ENCODE measurements at regions not wholly inside any gene's neighbourhood (a gene's known extent, or its start where the extent isn't known, plus 50 kb on each side); places are given as distances from the start of the nearest gene placed in this dataset.

DNA sequence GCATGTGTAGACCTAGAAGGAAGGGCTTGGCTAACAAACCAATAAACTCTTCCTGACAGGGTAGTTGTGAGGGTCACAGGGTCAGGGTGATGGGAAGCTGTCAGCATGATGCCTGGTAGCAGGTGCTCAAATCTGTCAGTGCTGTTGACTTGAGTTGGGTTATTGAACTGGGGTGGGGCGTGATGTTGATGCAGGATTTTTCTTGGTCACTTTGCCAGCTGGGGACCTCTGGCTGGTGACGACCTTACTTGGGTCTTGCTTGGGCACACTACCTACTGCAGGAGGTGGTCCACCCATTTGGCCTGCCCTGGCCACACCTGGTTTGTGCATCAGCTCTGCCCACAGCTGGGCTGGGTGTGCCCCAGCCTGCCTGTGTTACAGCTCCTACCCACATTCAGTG, 624.4 kb downstream of the PTPRU start:
- H4K20me1 ChIP-seq (ENCODE audit: control insufficient read depth, insufficient read depth, low read depth, low read length), result no peaks in the 10 kb centered on the region
- H3K9me2 ChIP-seq (replicated peaks; ENCODE audit: control insufficient read depth, low read length), result no peaks in the 10 kb centered on the region
- no peaks in the 10 kb centered on the region for H3F3A ChIP-seq (ENCODE audit: control insufficient read depth, insufficient read depth)
- TF ChIP-seq EZH2phosphoT487 (IDR thresholded peaks at IDR 0.05; ENCODE audit: borderline replicate concordance, low read length), result no peak
- TF ChIP-seq, protein P1, sequence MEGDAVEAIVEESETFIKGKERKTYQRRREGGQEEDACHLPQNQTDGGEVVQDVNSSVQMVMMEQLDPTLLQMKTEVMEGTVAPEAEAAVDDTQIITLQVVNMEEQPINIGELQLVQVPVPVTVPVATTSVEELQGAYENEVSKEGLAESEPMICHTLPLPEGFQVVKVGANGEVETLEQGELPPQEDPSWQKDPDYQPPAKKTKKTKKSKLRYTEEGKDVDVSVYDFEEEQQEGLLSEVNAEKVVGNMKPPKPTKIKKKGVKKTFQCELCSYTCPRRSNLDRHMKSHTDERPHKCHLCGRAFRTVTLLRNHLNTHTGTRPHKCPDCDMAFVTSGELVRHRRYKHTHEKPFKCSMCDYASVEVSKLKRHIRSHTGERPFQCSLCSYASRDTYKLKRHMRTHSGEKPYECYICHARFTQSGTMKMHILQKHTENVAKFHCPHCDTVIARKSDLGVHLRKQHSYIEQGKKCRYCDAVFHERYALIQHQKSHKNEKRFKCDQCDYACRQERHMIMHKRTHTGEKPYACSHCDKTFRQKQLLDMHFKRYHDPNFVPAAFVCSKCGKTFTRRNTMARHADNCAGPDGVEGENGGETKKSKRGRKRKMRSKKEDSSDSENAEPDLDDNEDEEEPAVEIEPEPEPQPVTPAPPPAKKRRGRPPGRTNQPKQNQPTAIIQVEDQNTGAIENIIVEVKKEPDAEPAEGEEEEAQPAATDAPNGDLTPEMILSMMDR (IDR thresholded peaks at IDR 0.05; ENCODE audit: low read depth, low read length, poor library complexity, severe bottlenecking), result no peak
- H3K27me3 ChIP-seq (ENCODE audit: control insufficient read depth, low read length), result no peaks in the 10 kb centered on the region
- H3K4me3 ChIP-seq (ENCODE audit: low read length), result no peak overlapping the region
- H3K9me3 ChIP-seq (ENCODE audit: control insufficient read depth, insufficient read depth, low read length), result peaks cover 19% of the 10 kb centered on the region; the same call in 1 of the 2 replicates
- no peaks in the 10 kb centered on the region for H3K79me2 ChIP-seq (ENCODE audit: control insufficient read depth, low read length)
- no peak overlapping the region for H3K4me2 ChIP-seq (ENCODE audit: low read length)
- no peak overlapping the region for H3K27ac ChIP-seq (ENCODE audit: low read depth, low read length)
- H3K36me3 ChIP-seq (ENCODE audit: control insufficient read depth, low read length), result no peaks in the 10 kb centered on the region
- no peaks in the 10 kb centered on the region for H3K4me1 ChIP-seq (ENCODE audit: control insufficient read depth, low read length)

DNA sequence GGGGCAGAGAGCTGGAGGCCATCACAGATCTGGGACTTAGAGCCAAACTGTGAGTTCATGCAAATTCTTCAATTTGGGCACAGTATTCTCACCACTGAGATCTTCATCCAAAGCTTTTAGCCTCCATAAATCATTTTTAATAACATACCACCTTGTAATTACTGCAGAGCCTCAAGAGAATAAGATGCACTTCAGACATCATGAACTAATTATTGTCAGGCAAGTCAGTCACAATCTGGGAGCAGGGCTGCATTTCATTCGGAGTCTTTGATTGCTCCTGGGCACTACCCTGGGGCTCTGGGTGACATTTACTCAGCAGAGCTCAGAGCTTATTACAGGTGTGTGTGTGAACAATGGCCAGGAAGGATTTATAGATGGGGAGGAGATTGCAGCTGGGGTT, 623.7 kb downstream of the PTPRU start:
- H3K4me1 ChIP-seq (ENCODE audit: control insufficient read depth, low read length), result no peaks in the 10 kb centered on the region
- no peaks in the 10 kb centered on the region for H3K79me2 ChIP-seq (ENCODE audit: control insufficient read depth, low read length)
- no peak for TF ChIP-seq EZH2phosphoT487 (IDR thresholded peaks at IDR 0.05; ENCODE audit: borderline replicate concordance, low read length)
- TF ChIP-seq, protein P1 (IDR thresholded peaks at IDR 0.05; ENCODE audit: low read depth, low read length, poor library complexity, severe bottlenecking), result no peak

GRCh38 chr1:29859126-29859525, 622.8 kb downstream of the PTPRU start:
- Histone ChIP-seq H3K79me2 (ENCODE audit: control insufficient read depth, low read length) (no peaks in the 10 kb centered on the region), H3K9me2 (replicated peaks; ENCODE audit: control insufficient read depth, low read length) (no peaks in the 10 kb centered on the region), H3K4me1 (ENCODE audit: control insufficient read depth, low read length) (no peaks in the 10 kb centered on the region), H3K36me3 (ENCODE audit: control insufficient read depth, low read length) (no peaks in the 10 kb centered on the region), H3K27me3 (ENCODE audit: control insufficient read depth, low read length) (no peaks in the 10 kb centered on the region), H4K20me1 (ENCODE audit: control insufficient read depth, insufficient read depth, low read depth, low read length) (no peaks in the 10 kb centered on the region), H3K4me2 (ENCODE audit: low read length) (no peak overlapping the region), H3K9me3 (ENCODE audit: control insufficient read depth, insufficient read depth, low read length) (peaks cover 19% of the 10 kb centered on the region; the same call in 1 of the 2 replicates), H3K4me3 (ENCODE audit: low read length) (no peak overlapping the region), H3F3A (ENCODE audit: control insufficient read depth, insufficient read depth) (no peaks in the 10 kb centered on the region), H3K27ac (ENCODE audit: low read depth, low read length) (no peak overlapping the region)
- TF ChIP-seq EZH2phosphoT487 (IDR thresholded peaks at IDR 0.05; ENCODE audit: borderline replicate concordance, low read length), result no peak

More for the DNA sequence above, 623.7 kb downstream of the PTPRU start:
- Histone ChIP-seq H3K36me3 (ENCODE audit: control insufficient read depth, low read length) (no peaks in the 10 kb centered on the region), H3K4me2 (ENCODE audit: low read length) (no peak overlapping the region), H3K9me2 (replicated peaks; ENCODE audit: control insufficient read depth, low read length) (no peaks in the 10 kb centered on the region), H3K4me3 (ENCODE audit: low read length) (no peak overlapping the region), H3F3A (ENCODE audit: control insufficient read depth, insufficient read depth) (no peaks in the 10 kb centered on the region), H3K27me3 (ENCODE audit: control insufficient read depth, low read length) (no peaks in the 10 kb centered on the region), H4K20me1 (ENCODE audit: control insufficient read depth, insufficient read depth, low read depth, low read length) (no peaks in the 10 kb centered on the region), H3K9me3 (ENCODE audit: control insufficient read depth, insufficient read depth, low read length) (peaks cover 19% of the 10 kb centered on the region; the same call in 1 of the 2 replicates), H3K27ac (ENCODE audit: low read depth, low read length) (no peak overlapping the region)

DNA sequence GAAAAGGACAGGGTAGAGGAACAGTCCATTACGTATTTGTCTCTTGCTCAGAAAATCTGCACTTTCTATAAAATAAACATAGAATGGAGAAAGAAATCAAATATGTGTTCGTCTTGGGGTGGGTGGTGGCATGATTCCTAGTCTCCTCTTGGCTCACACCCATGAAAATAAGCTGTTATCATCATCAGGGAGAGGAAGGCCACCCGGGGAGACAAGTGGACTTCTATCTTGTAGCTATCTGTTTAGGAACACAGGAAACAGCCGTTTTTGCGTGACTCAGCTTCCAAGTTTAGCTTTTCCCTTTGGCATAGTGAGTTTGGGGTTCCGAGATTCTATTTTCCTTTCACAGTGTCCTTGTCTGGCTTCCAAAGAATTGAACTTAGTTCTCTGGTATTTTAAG, 622.3 kb downstream of the PTPRU start:
- no peaks in the 10 kb centered on the region for H3F3A ChIP-seq (ENCODE audit: control insufficient read depth, insufficient read depth)
- no peaks in the 10 kb centered on the region for H3K27me3 ChIP-seq (ENCODE audit: control insufficient read depth, low read length)
- no peaks in the 10 kb centered on the region for H3K9me2 ChIP-seq (replicated peaks; ENCODE audit: control insufficient read depth, low read length)
- H3K36me3 ChIP-seq (ENCODE audit: control insufficient read depth, low read length), result no peaks in the 10 kb centered on the region
- H3K27ac ChIP-seq (ENCODE audit: low read depth, low read length), result no peak overlapping the region
- no peak overlapping the region for H3K4me2 ChIP-seq (ENCODE audit: low read length)
- no peaks in the 10 kb centered on the region for H3K79me2 ChIP-seq (ENCODE audit: control insufficient read depth, low read length)
- H3K4me1 ChIP-seq (ENCODE audit: control insufficient read depth, low read length), result no peaks in the 10 kb centered on the region
- H3K9me3 ChIP-seq (ENCODE audit: control insufficient read depth, insufficient read depth, low read length), result peaks cover 19% of the 10 kb centered on the region; the same call in 1 of the 2 replicates
- H4K20me1 ChIP-seq (ENCODE audit: control insufficient read depth, insufficient read depth, low read depth, low read length), result no peaks in the 10 kb centered on the region
- no peak overlapping the region for H3K4me3 ChIP-seq (ENCODE audit: low read length)
- TF ChIP-seq EZH2phosphoT487 (IDR thresholded peaks at IDR 0.05; ENCODE audit: borderline replicate concordance, low read length), result no peak
- TF ChIP-seq, protein P1 (IDR thresholded peaks at IDR 0.05; ENCODE audit: low read depth, low read length, poor library complexity, severe bottlenecking), result no peak
